ENCODE measurements at regions not wholly inside any gene's neighbourhood (a gene's known extent, or its start where the extent isn't known, plus 50 kb on each side); places are given as distances from the start of the nearest gene placed in this dataset.
"Not testable (repeated sequence)": the region's sequence is repeated elsewhere in the genome, so short reads cannot be mapped to it uniquely, and the experiment has no call there.

DNA sequence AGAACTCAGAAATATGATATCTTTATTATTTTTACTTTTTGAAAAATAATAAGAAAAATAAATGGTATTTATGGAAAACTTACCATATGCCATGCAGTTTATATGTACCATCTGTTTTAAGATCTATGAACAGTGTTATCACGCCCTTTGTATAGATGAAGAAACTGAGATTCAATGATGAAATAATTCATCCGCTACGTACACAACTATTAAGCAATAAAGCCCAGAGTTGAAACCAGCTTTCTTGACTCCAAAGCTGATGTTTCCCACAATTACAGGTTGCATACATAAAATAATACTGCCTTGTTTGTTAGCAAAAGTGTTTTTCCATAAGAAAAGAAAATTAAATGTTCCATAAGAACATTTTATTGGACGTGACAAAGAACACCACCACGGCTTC is 67.2 kb upstream of the BCL6 start:
- TF ChIP-seq, protein P1, sequence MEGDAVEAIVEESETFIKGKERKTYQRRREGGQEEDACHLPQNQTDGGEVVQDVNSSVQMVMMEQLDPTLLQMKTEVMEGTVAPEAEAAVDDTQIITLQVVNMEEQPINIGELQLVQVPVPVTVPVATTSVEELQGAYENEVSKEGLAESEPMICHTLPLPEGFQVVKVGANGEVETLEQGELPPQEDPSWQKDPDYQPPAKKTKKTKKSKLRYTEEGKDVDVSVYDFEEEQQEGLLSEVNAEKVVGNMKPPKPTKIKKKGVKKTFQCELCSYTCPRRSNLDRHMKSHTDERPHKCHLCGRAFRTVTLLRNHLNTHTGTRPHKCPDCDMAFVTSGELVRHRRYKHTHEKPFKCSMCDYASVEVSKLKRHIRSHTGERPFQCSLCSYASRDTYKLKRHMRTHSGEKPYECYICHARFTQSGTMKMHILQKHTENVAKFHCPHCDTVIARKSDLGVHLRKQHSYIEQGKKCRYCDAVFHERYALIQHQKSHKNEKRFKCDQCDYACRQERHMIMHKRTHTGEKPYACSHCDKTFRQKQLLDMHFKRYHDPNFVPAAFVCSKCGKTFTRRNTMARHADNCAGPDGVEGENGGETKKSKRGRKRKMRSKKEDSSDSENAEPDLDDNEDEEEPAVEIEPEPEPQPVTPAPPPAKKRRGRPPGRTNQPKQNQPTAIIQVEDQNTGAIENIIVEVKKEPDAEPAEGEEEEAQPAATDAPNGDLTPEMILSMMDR (IDR thresholded peaks at IDR 0.05), result no peak
- no peak overlapping the region for H3K4me3 ChIP-seq
- H3K4me1 ChIP-seq, result peaks cover 0 to 29% (median 18%) of the 10 kb centered on the region in 4 donors
- intact Hi-C loops (cut with DNase I; ENCODE audit: low total_unique reads), result no loop called here
- H3K9me3 ChIP-seq, result no peaks in the 10 kb centered on the region
- no peak overlapping the region for H3K27ac ChIP-seq
- no peaks in the 10 kb centered on the region for H3K36me3 ChIP-seq
- H3K27me3 ChIP-seq, result no peaks in the 10 kb centered on the region
- no peak for DNase-seq

- H3K4me3 ChIP-seq, result no peak overlapping the region
- intact Hi-C loops (cut with DNase I; ENCODE audit: low total_unique reads), result no loop called here
- no peak overlapping the region for H3K27ac ChIP-seq
- TF ChIP-seq, protein P1 (IDR thresholded peaks at IDR 0.05), result no peak
- H3K36me3 ChIP-seq, result no peaks in the 10 kb centered on the region
- DNase-seq, result no peak
- no peaks in the 10 kb centered on the region for H3K9me3 ChIP-seq
- H3K4me1 ChIP-seq, result peaks cover 0 to 25% (median 17%) of the 10 kb centered on the region in 4 donors
- H3K27me3 ChIP-seq, result no peaks in the 10 kb centered on the region
These were observed 67.9 kb upstream of the BCL6 start for GRCh38 chr3:187813198-187813597.

DNA sequence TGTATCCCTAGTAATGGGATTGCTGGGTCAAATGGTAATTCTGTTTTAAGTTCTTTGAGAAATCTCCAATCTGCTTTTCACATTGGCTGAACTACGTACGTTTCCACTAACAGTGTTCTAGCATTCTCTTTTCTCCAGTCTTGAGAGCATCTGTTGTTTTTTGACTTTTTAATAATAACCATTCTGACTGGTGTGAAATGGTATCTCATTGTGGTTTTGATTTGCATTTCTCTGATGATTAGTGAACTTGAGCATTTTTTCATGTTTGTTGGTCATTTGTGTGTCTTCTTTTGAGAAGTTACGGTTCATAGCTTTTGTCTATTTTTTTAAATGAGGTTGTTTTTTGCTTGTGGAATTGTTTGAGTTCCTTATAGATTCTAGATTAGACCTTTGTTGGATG is 72.5 kb upstream of the BCL6 start:
- H3K4me3 ChIP-seq; H3K4me1 ChIP-seq; H3K27me3 ChIP-seq; DNase-seq; H3K9me3 ChIP-seq; H3K27ac ChIP-seq; intact Hi-C loops (cut with DNase I; ENCODE audit: low total_unique reads); H3K36me3 ChIP-seq: not testable (repeated sequence)

GRCh38 chr3:187821616-187822317 is 76.5 kb upstream of the BCL6 start:
- H3K36me3 ChIP-seq, result no peaks in the 10 kb centered on the region
- no peaks in the 10 kb centered on the region for H3K4me1 ChIP-seq
- H3K9me3 ChIP-seq, result no peaks in the 10 kb centered on the region
- TF ChIP-seq, protein P1 (IDR thresholded peaks at IDR 0.05), result no peak
- H3K4me3 ChIP-seq, result no peak overlapping the region
- no peak for DNase-seq
- H3K27me3 ChIP-seq, result no peaks in the 10 kb centered on the region
- no peak overlapping the region for H3K27ac ChIP-seq
- intact Hi-C loops (cut with DNase I; ENCODE audit: low total_unique reads), result no loop called here

- no peaks in the 10 kb centered on the region for H3K9me3 ChIP-seq
- no peak overlapping the region for H3K4me3 ChIP-seq
- no peaks in the 10 kb centered on the region for H3K36me3 ChIP-seq
- no peaks in the 10 kb centered on the region for H3K27me3 ChIP-seq
- H3K4me1 ChIP-seq, result no peaks in the 10 kb centered on the region
- intact Hi-C loops (cut with DNase I; ENCODE audit: low total_unique reads), result no loop called here
- no peak overlapping the region for H3K27ac ChIP-seq
- TF ChIP-seq, protein P1 (IDR thresholded peaks at IDR 0.05), result no peak
- no peak for DNase-seq
These were observed 77.1 kb upstream of the BCL6 start for GRCh38 chr3:187822402-187822801.

GRCh38 chr3:187823746-187824145 is 78.5 kb upstream of the BCL6 start:
- no peaks in the 10 kb centered on the region for H3K36me3 ChIP-seq
- no peaks in the 10 kb centered on the region for H3K27me3 ChIP-seq
- no peaks in the 10 kb centered on the region for H3K4me1 ChIP-seq
- H3K4me3 ChIP-seq, result no peak overlapping the region
- H3K9me3 ChIP-seq, result no peaks in the 10 kb centered on the region
- H3K27ac ChIP-seq, result no peak overlapping the region
- DNase-seq, result no peak
- TF ChIP-seq, protein P1 (IDR thresholded peaks at IDR 0.05), result no peak
- intact Hi-C loops (cut with DNase I; ENCODE audit: low total_unique reads), result no loop called here
